Neural crest cell (in vitro differentiated cells): ENCODE measurements at regions not wholly inside any gene's neighbourhood (a gene's known extent, or its start where the extent isn't known, plus 50 kb on each side); places are given as distances from the start of the nearest gene placed in this dataset.

Experiments used
- DNase-seq: peaks from one replicate; pipeline ENCODE4 v3.0.0; 2021; ENCODE audit warnings: low read depth, mixed read lengths, low spot score
- H3K27ac Mint-ChIP-seq: one replicate; pipeline ENCODE4 v1.8.0; 2021; ENCODE audit warnings: mild to moderate bottlenecking, mixed read lengths; ENCODE audit not compliant: unreplicated experiment
- H3K27me3 Mint-ChIP-seq: 2 replicates; pipeline ENCODE4 v1.8.0; 2021; ENCODE audit warnings: low read depth, mild to moderate bottlenecking, mixed read lengths
- H3K36me3 Mint-ChIP-seq: 2 replicates; pipeline ENCODE4 v1.8.0; 2021; ENCODE audit warnings: low read depth, mild to moderate bottlenecking, mixed read lengths
- H3K4me1 Mint-ChIP-seq: 2 replicates; pipeline ENCODE4 v1.8.0; 2021; ENCODE audit warnings: mixed read lengths
- H3K4me3 Mint-ChIP-seq: one replicate; pipeline ENCODE4 v1.8.0; 2021; ENCODE audit warnings: mild to moderate bottlenecking, mixed read lengths
- H3K9me3 Mint-ChIP-seq: 2 replicates; pipeline ENCODE4 v1.8.0; 2021; ENCODE audit warnings: mixed read lengths
- CTCF ChIP-seq: fragments of 200-600 bp; sonication (generic); conservative IDR thresholded peaks from 2 replicates; pipeline ENCODE4 v1.5.0; 2021; ENCODE audit warnings: antibody characterized with exemption, mild to moderate bottlenecking

GRCh38 chr2:12207491-12207890 lies 461.1 kb downstream of the LPIN1 start:
- Mint-ChIP-seq H3K4me3 (no peak overlapping the region), H3K27me3 (no peaks in the 10 kb centered on the region), H3K9me3 (peaks cover 8% of the 10 kb centered on the region), H3K36me3 (no peaks in the 10 kb centered on the region), H3K27ac (no peak overlapping the region), H3K4me1 (no peaks in the 10 kb centered on the region)
- DNase-seq, result no peak
- no peak for TF ChIP-seq CTCF

GRCh38 chr2:12210016-12210933 lies 463.8 kb downstream of the LPIN1 start:
- TF ChIP-seq CTCF, result no peak
- Mint-ChIP-seq H3K4me3 (no peak overlapping the region), H3K9me3 (peaks cover 6% of the 10 kb centered on the region), H3K27ac (no peak overlapping the region), H3K36me3 (no peaks in the 10 kb centered on the region), H3K27me3 (no peaks in the 10 kb centered on the region), H3K4me1 (peaks cover 9% of the 10 kb centered on the region)
- DNase-seq, result no peak

- no peaks in the 10 kb centered on the region for H3K36me3 Mint-ChIP-seq
- no peaks in the 10 kb centered on the region for H3K27me3 Mint-ChIP-seq
- H3K4me1 Mint-ChIP-seq, result peaks cover 9% of the 10 kb centered on the region
- no peak overlapping the region for H3K4me3 Mint-ChIP-seq
- peaks cover 6% of the 10 kb centered on the region for H3K9me3 Mint-ChIP-seq
- TF ChIP-seq CTCF, result no peak
- H3K27ac Mint-ChIP-seq, result peak overlapping the region; percentile 84
- DNase-seq, result no peak
These were observed 465.1 kb downstream of the LPIN1 start for GRCh38 chr2:12211326-12212175.

- Mint-ChIP-seq H3K36me3 (no peaks in the 10 kb centered on the region), H3K4me3 (no peak overlapping the region)
These were observed 466.6 kb downstream of the LPIN1 start for GRCh38 chr2:12212841-12213597.

More at GRCh38 chr2:12212841-12213597, 466.6 kb downstream of the LPIN1 start:
- Mint-ChIP-seq H3K27me3 (no peaks in the 10 kb centered on the region), H3K4me1 (peaks cover 13% of the 10 kb centered on the region), H3K27ac (no peak overlapping the region), H3K9me3 (peaks cover 6% of the 10 kb centered on the region)
- TF ChIP-seq CTCF, result no peak
- DNase-seq, result no peak
